PC-3 (cell line): ENCODE measurements at regions not wholly inside any gene's neighbourhood (a gene's known extent, or its start where the extent isn't known, plus 50 kb on each side); places are given as distances from the start of the nearest gene placed in this dataset.

Experiments
- EZH2 ChIP-seq: fragments of 300-600 bp; sonication (generic); IDR thresholded peaks from one replicate; pipeline ENCODE4 v1.6.1; 2017; ENCODE audit warnings: antibody characterized with exemption, mild to moderate bottlenecking, low read length; ENCODE audit not compliant: unreplicated experiment
- EZH2phosphoT487 ChIP-seq: fragments of 300-600 bp; sonication (generic); IDR thresholded peaks from 2 replicates; pipeline ENCODE4 v1.6.1; 2018; ENCODE audit warnings: mild to moderate bottlenecking, antibody characterized with exemption, low read length, borderline replicate concordance
- TF ChIP-seq, protein P1 (sequence below): fragments of 300-600 bp; sonication (generic); conservative IDR thresholded peaks from 2 replicates; pipeline ENCODE4 v1.5.1; 2017; ENCODE audit warnings: antibody characterized with exemption, low read depth, mild to moderate bottlenecking, low read length

DNA sequence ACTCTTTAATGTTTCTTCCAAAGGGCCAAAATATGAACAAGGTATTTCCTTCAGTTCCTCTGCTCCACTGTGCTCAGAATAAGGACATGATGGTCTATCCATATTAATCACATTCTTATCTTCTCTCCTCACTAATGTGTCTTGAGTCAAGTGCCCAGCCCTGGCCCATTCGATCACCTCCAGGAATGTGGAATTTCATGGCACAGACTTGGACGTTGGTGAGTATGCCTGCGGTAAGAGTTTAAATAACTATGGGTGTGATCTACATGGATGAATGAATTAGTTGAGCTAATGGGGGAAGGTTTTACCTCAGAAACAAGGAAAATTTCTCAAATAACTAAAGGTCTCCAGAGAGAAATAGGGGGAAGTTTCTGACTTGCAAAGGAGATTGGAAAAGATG, 174.0 kb downstream of the NPFFR2 start:
- TF ChIP-seq, protein P1, sequence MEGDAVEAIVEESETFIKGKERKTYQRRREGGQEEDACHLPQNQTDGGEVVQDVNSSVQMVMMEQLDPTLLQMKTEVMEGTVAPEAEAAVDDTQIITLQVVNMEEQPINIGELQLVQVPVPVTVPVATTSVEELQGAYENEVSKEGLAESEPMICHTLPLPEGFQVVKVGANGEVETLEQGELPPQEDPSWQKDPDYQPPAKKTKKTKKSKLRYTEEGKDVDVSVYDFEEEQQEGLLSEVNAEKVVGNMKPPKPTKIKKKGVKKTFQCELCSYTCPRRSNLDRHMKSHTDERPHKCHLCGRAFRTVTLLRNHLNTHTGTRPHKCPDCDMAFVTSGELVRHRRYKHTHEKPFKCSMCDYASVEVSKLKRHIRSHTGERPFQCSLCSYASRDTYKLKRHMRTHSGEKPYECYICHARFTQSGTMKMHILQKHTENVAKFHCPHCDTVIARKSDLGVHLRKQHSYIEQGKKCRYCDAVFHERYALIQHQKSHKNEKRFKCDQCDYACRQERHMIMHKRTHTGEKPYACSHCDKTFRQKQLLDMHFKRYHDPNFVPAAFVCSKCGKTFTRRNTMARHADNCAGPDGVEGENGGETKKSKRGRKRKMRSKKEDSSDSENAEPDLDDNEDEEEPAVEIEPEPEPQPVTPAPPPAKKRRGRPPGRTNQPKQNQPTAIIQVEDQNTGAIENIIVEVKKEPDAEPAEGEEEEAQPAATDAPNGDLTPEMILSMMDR = no peak
- TF ChIP-seq EZH2phosphoT487 (no peak), EZH2 (no peak)
